Kidney capillary endothelial cell (primary cell): ENCODE measurements at regions not wholly inside any gene's neighbourhood (a gene's known extent, or its start where the extent isn't known, plus 50 kb on each side); places are given as distances from the start of the nearest gene placed in this dataset.
A peak's percentile ranks its signal among the peaks of the same experiment; 100 is the strongest.

ENCODE experiments used
- DNase-seq: peaks from one replicate; pipeline ENCODE4 v3.0.0-alpha.2; 2018; ENCODE audit warnings: low spot score

DNA sequence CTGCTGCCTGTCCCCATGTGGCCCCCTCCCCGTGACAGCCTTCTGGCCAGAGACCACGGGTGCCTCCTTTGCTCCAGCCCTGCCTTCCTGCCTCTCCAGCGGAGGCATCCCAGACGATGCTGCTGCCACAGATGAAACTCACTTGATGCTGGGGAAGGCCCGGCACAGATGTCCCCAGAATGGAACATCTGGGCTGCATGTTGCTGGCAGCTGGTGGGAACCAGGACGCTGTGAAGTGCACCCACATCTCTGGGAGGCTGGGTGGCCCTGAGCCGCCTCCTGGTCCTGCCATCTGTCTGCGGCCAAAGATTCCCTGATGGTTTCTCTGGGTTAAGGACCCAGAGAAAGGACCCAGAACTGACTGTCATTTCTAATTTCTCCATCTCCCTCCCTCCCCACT is 51.9 kb upstream of the PTPRS start:
- DNase-seq = no peak

DNA sequence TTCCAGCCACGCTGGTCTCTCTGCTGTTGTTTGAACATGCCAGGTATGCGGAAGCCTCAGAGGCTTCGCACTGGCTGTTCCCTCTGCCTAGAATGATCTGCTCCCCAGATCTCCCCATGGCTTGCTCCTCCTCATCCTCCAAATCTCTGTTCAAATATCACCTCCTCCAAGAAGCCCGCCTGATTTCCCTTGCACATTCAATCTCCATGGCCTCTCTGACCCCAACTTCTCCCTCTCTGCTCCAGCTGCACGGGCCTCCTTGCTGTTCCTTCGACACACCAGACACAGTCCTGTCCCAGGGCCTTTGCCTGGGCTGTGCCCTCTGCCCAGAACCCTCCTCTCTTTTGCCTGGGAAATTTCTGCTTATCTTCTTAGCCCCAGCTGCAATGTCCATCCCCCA is 52.5 kb upstream of the PTPRS start:
- DNase-seq = no peak

DNA sequence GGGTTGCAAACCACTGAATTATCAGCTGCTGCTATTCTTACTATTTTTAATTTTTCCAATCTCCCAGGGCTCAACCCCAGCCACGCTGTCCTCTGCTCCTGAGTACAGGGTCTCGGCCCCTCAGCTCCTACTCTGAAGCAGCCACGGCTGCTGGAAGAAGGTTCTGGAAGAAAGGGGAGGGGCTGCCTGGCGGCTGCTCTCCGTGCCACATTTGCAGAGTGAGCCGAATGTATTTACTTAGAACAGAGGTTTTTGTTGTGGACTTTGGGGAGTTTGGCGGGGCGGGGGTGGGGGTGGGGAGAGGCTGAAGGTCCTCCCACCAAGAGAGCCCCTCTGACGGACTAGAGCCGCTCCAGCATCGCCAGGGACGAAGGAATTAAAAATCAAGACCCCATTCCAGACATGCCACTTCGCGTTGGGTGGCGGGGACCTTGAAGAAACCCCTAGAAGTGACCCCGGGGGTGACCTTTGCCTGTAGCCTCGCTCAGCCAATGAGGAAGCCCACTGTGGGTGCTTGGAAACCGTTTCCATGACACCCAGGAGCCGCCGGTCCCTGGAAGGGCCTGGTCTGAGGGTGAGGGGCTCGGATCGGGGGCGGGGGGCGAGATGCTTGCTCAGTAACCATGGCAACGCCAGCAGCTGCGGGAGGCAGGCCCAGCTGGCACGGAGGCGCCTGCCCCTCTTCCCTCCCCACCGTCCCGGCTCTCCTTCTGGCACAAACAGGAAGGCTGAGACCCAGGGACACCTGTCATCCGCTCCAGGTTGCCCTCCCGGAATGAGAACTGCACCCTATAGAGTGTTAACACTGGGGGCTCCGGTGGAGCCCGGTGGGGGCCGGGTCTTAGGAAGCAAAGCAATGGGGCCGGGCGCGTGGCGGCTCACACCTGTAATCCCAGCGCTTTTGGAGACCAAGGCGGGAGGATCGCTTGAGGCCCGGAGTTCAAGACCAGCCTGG is 54.2 kb upstream of the PTPRS start:
- DNase-seq = no peak

GRCh38 chr19:5395556-5395955 is 54.9 kb upstream of the PTPRS start:
- no peak for DNase-seq

- DNase-seq = no peak
Measured at GRCh38 chr19:5396096-5396939, 55.7 kb upstream of the PTPRS start.

DNA sequence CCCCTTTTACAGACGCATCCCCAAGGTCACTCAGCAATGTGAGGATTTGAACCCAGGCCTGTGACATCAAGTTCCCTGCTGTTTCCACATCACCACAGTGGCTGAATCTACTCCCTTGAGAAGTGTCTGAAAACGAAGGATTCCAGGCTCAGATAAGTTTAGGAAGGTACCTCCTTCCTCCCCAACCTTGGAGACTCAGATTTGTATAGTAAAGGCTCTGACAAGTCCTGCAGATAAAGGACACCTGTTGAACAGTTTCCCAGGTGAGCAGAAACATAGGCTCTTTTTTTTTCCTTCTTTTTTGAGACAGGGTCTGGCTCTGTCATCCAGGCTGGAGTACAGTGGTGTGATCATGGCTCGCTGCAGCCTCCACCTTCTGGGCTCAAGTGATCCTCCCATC is 56.4 kb upstream of the PTPRS start:
- DNase-seq = no peak

DNA sequence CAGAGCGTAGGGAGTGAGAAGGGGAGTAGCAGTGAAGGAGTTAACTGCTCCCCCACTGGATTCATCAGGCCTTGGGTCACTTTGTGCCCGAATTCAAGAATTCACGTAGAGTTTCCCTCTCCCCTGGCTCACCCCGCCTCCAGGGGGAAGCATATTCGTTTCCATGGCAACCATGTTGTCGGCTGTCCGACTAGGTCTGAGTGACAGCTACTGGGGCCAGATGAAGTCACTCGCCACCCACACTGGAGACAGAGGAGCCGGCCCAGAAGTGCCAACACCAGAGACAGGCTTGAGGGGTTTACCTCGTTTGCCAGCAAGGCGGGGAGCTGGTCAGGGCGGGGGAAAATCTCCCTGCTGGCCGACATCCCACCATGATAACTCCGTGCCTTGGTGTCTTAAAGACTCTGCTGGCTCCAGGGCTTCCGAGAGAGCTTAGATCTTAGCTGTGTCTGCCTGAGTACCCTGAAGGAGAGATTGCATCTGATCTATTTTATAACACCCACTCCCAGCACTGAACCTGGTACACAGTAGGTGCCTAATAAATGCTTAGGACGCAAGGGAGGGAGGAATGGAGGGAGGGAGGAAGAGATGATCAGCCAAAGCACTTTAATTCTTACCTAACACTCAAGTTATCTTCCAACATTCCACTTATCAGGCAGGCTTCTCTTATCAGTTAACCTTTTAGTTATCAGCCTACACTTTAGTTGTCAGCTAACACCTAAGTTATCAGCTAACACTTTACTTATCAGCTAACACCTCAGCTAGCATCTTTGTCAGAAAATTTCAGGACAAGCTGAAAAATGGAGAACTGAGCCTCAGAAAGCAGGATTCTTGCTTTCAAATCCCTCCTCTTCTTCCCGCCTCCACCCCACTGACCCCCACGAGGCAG is 57.2 kb upstream of the ZNRF4 start:
- DNase-seq = no peak

DNA sequence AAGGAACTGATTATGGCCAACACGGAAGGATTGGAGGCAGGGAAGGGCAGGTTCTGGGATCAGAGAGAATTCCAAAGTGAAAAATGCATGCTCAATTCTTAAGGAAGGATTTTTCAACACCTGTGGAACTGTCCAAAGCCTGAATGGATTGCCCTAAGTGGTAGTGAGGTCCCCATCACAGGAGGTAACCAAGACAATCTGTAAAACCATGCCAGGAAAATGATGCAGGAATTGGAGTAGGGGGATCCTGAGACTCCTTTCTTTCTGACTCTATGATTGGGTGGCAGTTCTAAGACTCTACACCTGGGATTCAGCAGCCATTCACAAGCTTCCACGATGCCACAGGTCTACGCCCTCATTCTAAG is 56.5 kb upstream of the ZNRF4 start:
- no peak for DNase-seq

- DNase-seq = peak; percentile 43
Measured at GRCh38 chr19:5403968-5404640, 51.1 kb upstream of the ZNRF4 start.
